A549 (cell line): ENCODE measurements at regions not wholly inside any gene's neighbourhood (a gene's known extent, or its start where the extent isn't known, plus 50 kb on each side); places are given as distances from the start of the nearest gene placed in this dataset.

Experiments used
- ATAC-seq, 2 experiments: fragments of 200-7000 bp in 1 of 2; fragments of >200 bp in 1 of 2; cut with Nextera tagmentation in 1 of 2; cut with Tn5 transposase in 1 of 2; 3 replicates each; pipeline versions ENCODE4 v1.8.0 to v1.9.1; 2018 to 2020; ENCODE audit warnings: mild to moderate bottlenecking in 1 of 2, moderate library complexity in 1 of 2
- CTCF ChIA-PET: fragments of 300-600 bp; sonication (Branson Sonifier 250); formaldehyde crosslinking; extraction: SDS; loops from one replicate; lab custom pipeline; 2021; ENCODE audit warnings: antibody characterized with exemption, inconsistent platforms; lab: Yijun Ruan, JAX
- POLR2A ChIA-PET: fragments of 350-600 bp; formaldehyde crosslinking; extraction: SDS; loops from one replicate; lab custom pipeline; 2021; ENCODE audit warnings: antibody characterized with exemption, inconsistent platforms; lab: Yijun Ruan, JAX
- DNase-seq, 2 experiments: peaks; one replicate each; pipeline versions ENCODE4 v3.0.0 to v3.0.0-alpha.2; 2011 to 2016; ENCODE audit warnings: low read depth in 1 of 2, low spot score in 1 of 2
- FAIRE-seq: peaks from 2 replicates; lab custom pipeline; 2011; peaks lifted over from hg19 to GRCh38; lab: Jason Lieb, UNC
- H3K27ac ChIP-seq, 2 experiments: fragments of >200 bp; sonication (Bioruptor Twin); formaldehyde crosslinking; 3 replicates each; pipeline ENCODE4 v1.5.1; 2016 to 2017
- H3K4me1 ChIP-seq: fragments of >200 bp; sonication (Bioruptor Twin); formaldehyde crosslinking; 3 replicates; pipeline ENCODE4 v1.6.1; 2016
- H3K4me2 ChIP-seq: fragments of >200 bp; sonication (Bioruptor Twin); formaldehyde crosslinking; 3 replicates; pipeline ENCODE4 v1.6.1; 2016
- H3K4me3 ChIP-seq: fragments of >200 bp; sonication (Bioruptor Twin); formaldehyde crosslinking; 3 replicates; pipeline ENCODE4 v1.5.1; 2016
- H3K9me3 ChIP-seq: fragments of >200 bp; sonication (Bioruptor Twin); formaldehyde crosslinking; 3 replicates; pipeline ENCODE4 v1.6.1; 2016
- BHLHE40 ChIP-seq: IDR thresholded peaks from 2 replicates; pipeline ENCODE4 v1.6.1; 2012; ENCODE audit warnings: low read depth, low read length, inconsistent platforms
- CBX2 ChIP-seq: fragments of 200-600 bp; sonication (generic); IDR thresholded peaks from 2 replicates; pipeline ENCODE4 v1.6.1; 2016; ENCODE audit warnings: low read depth, mild to moderate bottlenecking, borderline replicate concordance
- CBX8 ChIP-seq: fragments of 200-600 bp; sonication (generic); IDR thresholded peaks from 2 replicates; pipeline ENCODE4 v1.6.1; 2016
- CEBPB ChIP-seq, 2 experiments: fragments of >200 bp in 1 of 2; sonication (Bioruptor Twin) in 1 of 2; formaldehyde crosslinking in 1 of 2; IDR thresholded peaks; 2 replicates each; pipeline ENCODE4 v1.6.1; 2012 to 2016
- E2F6 ChIP-seq: IDR thresholded peaks from 2 replicates; pipeline ENCODE4 v1.6.1; 2012; ENCODE audit warnings: low read depth, borderline replicate concordance
- EHF ChIP-seq: fragments of 250-450 bp; sonication (Bioruptor Pico); IDR thresholded peaks from 2 replicates; pipeline ENCODE4 v1.5.0; 2020; ENCODE audit warnings: mild to moderate bottlenecking
- ELK1 ChIP-seq: fragments of 150-350 bp; IDR thresholded peaks from 2 replicates; pipeline ENCODE4 v1.6.1; 2014; ENCODE audit warnings: low read depth, mild to moderate bottlenecking, low read length
- ESRRA ChIP-seq: fragments of 150-350 bp; IDR thresholded peaks from 2 replicates; pipeline ENCODE4 v1.6.1; 2014; ENCODE audit warnings: mild to moderate bottlenecking, low read length, borderline replicate concordance
- FOSB ChIP-seq: fragments of 250-450 bp; sonication (Bioruptor Pico); IDR thresholded peaks from 2 replicates; pipeline ENCODE4 v1.5.0; 2020; ENCODE audit warnings: mild to moderate bottlenecking, moderate library complexity
- FOSL2 ChIP-seq, 2 experiments: fragments of 450-650 bp in 1 of 2; fragments of >200 bp in 1 of 2; sonication (Bioruptor Twin) in 1 of 2; formaldehyde crosslinking; IDR thresholded peaks; 2 replicates each; pipeline versions ENCODE4 v1.5.0 to v1.6.1; 2016 to 2020; ENCODE audit warnings: mild to moderate bottlenecking in 1 of 2, moderate library complexity in 1 of 2
- HOXB5 ChIP-seq: fragments of 250-450 bp; sonication (Bioruptor Pico); IDR thresholded peaks from 2 replicates; pipeline ENCODE4 v1.5.0; 2020; ENCODE audit warnings: mild to moderate bottlenecking, moderate library complexity
- JUN ChIP-seq, 2 experiments: fragments of >200 bp; sonication (Bioruptor Twin); formaldehyde crosslinking; IDR thresholded peaks; 2 replicates in 1 of 2; 3 replicates in 1 of 2; pipeline ENCODE4 v1.6.1; 2016 to 2017
- JUNB ChIP-seq: fragments of >200 bp; sonication (Bioruptor Twin); formaldehyde crosslinking; IDR thresholded peaks from 2 replicates; pipeline ENCODE4 v1.6.1; 2016
- KDM1A ChIP-seq: fragments of 200-600 bp; sonication (generic); IDR thresholded peaks from 2 replicates; pipeline ENCODE4 v1.6.1; 2016; ENCODE audit warnings: low read depth, mild to moderate bottlenecking
- KDM5A ChIP-seq: fragments of 200-600 bp; sonication (generic); IDR thresholded peaks from 2 replicates; pipeline ENCODE4 v1.6.1; 2016; ENCODE audit warnings: antibody characterized with exemption, mild to moderate bottlenecking
- MAZ ChIP-seq: fragments of 150-350 bp; IDR thresholded peaks from 2 replicates; pipeline ENCODE4 v1.6.1; 2014; ENCODE audit warnings: antibody characterized with exemption, low read depth, low read length, borderline replicate concordance
- MYC ChIP-seq: IDR thresholded peaks from 2 replicates; pipeline ENCODE4 v1.6.1; 2012; ENCODE audit warnings: mild to moderate bottlenecking, inconsistent platforms, low read length, improper control_type of control experiment, borderline replicate concordance
- PBX3 ChIP-seq: IDR thresholded peaks from 2 replicates; pipeline ENCODE4 v1.6.1; 2012
- PHF8 ChIP-seq: fragments of 200-600 bp; sonication (generic); IDR thresholded peaks from 2 replicates; pipeline ENCODE4 v1.6.1; 2016; ENCODE audit warnings: low read depth, mild to moderate bottlenecking, antibody characterized with exemption, moderate library complexity, borderline replicate concordance
- RNF2 ChIP-seq: fragments of 200-600 bp; sonication (generic); IDR thresholded peaks from 2 replicates; pipeline ENCODE4 v1.6.1; 2016; ENCODE audit warnings: low read depth, mild to moderate bottlenecking, antibody characterized with exemption, moderate library complexity, borderline replicate concordance
- SREBF2 ChIP-seq: fragments of 450-650 bp; IDR thresholded peaks from 2 replicates; pipeline ENCODE4 v1.6.1; 2014; ENCODE audit warnings: mild to moderate bottlenecking, moderate library complexity
- TP53 ChIP-seq: fragments of 250-450 bp; sonication (Bioruptor Pico); IDR thresholded peaks from 2 replicates; pipeline ENCODE4 v1.5.0; 2021; ENCODE audit warnings: mild to moderate bottlenecking, moderate library complexity
- WGBS: methylation state at CpG from one replicate; pipeline ENCODE4 v1.1.6; 2017; ENCODE audit errors: missing lambda C conversion rate; 5-methylcytosine and 5-hydroxymethylcytosine counted together
- TF ChIP-seq, protein P1 (sequence below): fragments of 250-450 bp; sonication (Bioruptor Pico); IDR thresholded peaks from 2 replicates; pipeline ENCODE4 v1.5.0; 2020; ENCODE audit warnings: low read depth, mild to moderate bottlenecking, moderate library complexity
- TF ChIP-seq, protein P2 (sequence below): fragments of >200 bp; sonication (Bioruptor Twin); formaldehyde crosslinking; IDR thresholded peaks from 3 replicates; pipeline ENCODE4 v1.5.1; 2016

DNA sequence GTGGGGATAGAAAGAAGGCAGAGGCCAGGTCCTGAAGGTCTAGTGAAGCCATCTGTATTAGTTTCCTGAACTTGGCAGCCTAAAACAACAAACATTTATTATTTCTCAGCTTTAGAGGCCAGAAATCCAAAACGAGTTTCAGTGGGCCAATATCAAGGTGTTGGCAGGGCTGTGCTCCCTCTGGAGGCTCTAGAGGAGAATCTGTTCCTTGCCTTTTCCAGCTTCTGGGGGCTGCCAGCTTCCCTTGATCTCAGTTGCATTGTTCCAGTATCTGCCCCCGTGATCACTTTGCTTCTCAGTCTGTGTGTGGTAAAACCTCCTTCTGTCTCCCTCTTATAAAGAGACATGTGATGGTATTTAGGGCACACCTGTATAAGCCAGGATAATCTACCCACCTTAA, 82.4 kb downstream of the MAFB start:
- 0% methylated on average over 2 of the region's 2 CpGs for WGBS
- Histone ChIP-seq H3K27ac (no peak overlapping the region), H3K4me1 (no peaks in the 10 kb centered on the region), H3K4me2 (no peak overlapping the region), H3K9me3 (no peaks in the 10 kb centered on the region), H3K4me3 (no peak overlapping the region)
- ChIA-PET POLR2A (no interaction called here), CTCF (interaction anchor here (1.2 kb wide), 1 partner anchor 11 kb away, joined by 3 read pairs; no protein-coding TSS in a partner anchor)
- TF ChIP-seq E2F6: no peak
- TF ChIP-seq, protein P1, sequence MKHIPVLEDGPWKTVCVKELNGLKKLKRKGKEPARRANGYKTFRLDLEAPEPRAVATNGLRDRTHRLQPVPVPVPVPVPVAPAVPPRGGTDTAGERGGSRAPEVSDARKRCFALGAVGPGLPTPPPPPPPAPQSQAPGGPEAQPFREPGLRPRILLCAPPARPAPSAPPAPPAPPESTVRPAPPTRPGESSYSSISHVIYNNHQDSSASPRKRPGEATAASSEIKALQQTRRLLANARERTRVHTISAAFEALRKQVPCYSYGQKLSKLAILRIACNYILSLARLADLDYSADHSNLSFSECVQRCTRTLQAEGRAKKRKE: no peak
- TF ChIP-seq PBX3: no peak
- TF ChIP-seq MAZ: no peak
- TF ChIP-seq, protein P2, sequence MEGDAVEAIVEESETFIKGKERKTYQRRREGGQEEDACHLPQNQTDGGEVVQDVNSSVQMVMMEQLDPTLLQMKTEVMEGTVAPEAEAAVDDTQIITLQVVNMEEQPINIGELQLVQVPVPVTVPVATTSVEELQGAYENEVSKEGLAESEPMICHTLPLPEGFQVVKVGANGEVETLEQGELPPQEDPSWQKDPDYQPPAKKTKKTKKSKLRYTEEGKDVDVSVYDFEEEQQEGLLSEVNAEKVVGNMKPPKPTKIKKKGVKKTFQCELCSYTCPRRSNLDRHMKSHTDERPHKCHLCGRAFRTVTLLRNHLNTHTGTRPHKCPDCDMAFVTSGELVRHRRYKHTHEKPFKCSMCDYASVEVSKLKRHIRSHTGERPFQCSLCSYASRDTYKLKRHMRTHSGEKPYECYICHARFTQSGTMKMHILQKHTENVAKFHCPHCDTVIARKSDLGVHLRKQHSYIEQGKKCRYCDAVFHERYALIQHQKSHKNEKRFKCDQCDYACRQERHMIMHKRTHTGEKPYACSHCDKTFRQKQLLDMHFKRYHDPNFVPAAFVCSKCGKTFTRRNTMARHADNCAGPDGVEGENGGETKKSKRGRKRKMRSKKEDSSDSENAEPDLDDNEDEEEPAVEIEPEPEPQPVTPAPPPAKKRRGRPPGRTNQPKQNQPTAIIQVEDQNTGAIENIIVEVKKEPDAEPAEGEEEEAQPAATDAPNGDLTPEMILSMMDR: no peak
- TF ChIP-seq CBX8: no peak
- TF ChIP-seq CBX2: no peak
- no peak for TF ChIP-seq MYC
- no peak for TF ChIP-seq HOXB5 (CRISPR knock-in tag)
- TF ChIP-seq ELK1: no peak
- no peak for TF ChIP-seq JUN (IDR thresholded peaks at IDR 0.05)
- FAIRE-seq (no peak), DNase-seq (no peak), ATAC-seq (no peak)

DNA sequence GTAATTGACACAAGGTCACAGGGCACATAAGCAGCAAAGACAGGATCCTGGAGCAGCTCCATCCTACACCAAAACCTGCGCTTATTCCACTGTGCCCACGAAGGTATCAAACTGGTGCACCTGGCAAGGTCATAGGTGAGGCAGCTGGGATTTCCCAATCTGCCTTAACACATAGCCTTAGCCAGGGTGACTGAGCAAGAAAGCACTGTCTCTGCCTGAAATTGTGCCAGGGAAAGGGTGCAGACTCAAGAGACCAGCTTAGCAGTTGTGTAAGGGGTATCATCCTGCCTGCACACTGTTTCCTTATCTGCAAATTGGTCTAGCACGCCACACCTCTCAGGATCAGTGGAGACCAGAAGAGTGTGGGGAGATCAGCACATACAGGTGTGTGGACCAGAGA, 82.8 kb downstream of the MAFB start:
- H3K27ac ChIP-seq: no peak overlapping the region
- CTCF ChIA-PET: interaction anchor here (1.2 kb wide), 1 partner anchor 11 kb away, joined by 3 read pairs; no protein-coding TSS in a partner anchor
- no peak for DNase-seq
- H3K4me3 ChIP-seq: no peak overlapping the region
- no peaks in the 10 kb centered on the region for H3K4me1 ChIP-seq
- no peaks in the 10 kb centered on the region for H3K9me3 ChIP-seq
- WGBS: 8% methylated on average over 3 of the region's 3 CpGs
- no peak overlapping the region for H3K4me2 ChIP-seq
- no peak for TF ChIP-seq FOSL2 (IDR thresholded peaks at IDR 0.05)
- no peak for TF ChIP-seq FOSL2 (CRISPR knock-in tag; IDR thresholded peaks at IDR 0.05)
- TF ChIP-seq KDM5A: no peak
- no peak for TF ChIP-seq KDM1A
- TF ChIP-seq EHF (CRISPR knock-in tag): no peak
- TF ChIP-seq TP53 (CRISPR knock-in tag): no peak
- no peak for TF ChIP-seq FOSB (CRISPR knock-in tag)
- TF ChIP-seq MAZ: no peak
- TF ChIP-seq BHLHE40: no peak
- TF ChIP-seq PHF8: no peak
- no peak for TF ChIP-seq JUN (IDR thresholded peaks at IDR 0.05)
- no peak for TF ChIP-seq SREBF2
- no peak for TF ChIP-seq RNF2
- TF ChIP-seq CEBPB (IDR thresholded peaks at IDR 0.05): no peak
- TF ChIP-seq JUNB: no peak
- TF ChIP-seq ESRRA: no peak
- TF ChIP-seq, all 56 proteins: peak for 0
- no peak for FAIRE-seq
- ATAC-seq: no peak
- POLR2A ChIA-PET: no interaction called here
